GM19397 (cell line): ENCODE measurements at regions not wholly inside any gene's neighbourhood (a gene's known extent, or its start where the extent isn't known, plus 50 kb on each side); places are given as distances from the start of the nearest gene placed in this dataset.

ENCODE experiments used
- ATAC-seq: cut with Tn5 transposase; IDR thresholded peaks from one replicate; pipeline ENCODE4 v1.9.1; 2021; ENCODE audit warnings: mild to moderate bottlenecking, moderate library complexity; ENCODE audit not compliant: unreplicated experiment

GRCh38 chr14:51468523-51468922 lies 183.2 kb upstream of the FRMD6 start:
- no peak for ATAC-seq

DNA sequence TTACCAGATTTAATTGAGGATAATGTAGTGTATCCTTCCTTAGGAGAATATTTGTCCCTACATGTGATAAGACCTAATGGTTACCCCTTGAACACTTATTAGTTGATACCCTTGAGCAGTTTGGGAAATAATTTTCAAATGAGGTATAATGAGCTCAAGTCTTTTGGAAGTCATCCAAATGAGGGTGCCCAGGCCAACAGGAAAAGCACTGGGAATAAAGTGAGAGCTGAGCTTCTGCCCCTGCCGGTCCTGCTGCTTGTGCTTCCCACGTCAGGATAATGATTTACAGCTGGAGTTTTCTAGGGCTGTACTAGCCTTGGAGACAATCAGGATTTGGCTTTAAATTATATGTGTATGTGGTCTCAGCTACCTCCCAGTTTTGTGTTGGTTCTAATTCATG lies 178.8 kb upstream of the FRMD6 start:
- no peak for ATAC-seq

DNA sequence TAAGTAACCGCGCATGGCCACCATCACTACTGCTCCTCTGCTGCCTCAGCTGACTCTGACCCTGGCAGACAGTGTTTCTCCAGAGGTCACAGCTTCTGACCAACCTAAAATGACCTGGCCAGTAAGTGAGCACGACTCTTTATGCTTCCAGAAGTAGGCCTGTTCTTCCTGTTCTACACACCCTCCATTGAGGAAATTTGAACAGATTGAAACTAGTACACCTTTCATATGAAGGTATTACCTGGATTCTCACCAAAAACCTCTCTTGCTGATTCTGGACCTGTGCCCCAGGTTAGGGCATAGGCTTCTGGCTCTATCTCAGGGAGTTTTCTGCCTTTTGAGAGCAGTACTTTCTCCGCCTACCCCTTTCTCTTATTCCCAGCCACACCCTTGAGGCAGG lies 178.4 kb upstream of the FRMD6 start:
- ATAC-seq, result no peak

- no peak for ATAC-seq
These were observed 177.7 kb upstream of the FRMD6 start for GRCh38 chr14:51473808-51474565.

- ATAC-seq, result no peak
These were observed 176.9 kb upstream of the FRMD6 start for GRCh38 chr14:51474854-51475253.

DNA sequence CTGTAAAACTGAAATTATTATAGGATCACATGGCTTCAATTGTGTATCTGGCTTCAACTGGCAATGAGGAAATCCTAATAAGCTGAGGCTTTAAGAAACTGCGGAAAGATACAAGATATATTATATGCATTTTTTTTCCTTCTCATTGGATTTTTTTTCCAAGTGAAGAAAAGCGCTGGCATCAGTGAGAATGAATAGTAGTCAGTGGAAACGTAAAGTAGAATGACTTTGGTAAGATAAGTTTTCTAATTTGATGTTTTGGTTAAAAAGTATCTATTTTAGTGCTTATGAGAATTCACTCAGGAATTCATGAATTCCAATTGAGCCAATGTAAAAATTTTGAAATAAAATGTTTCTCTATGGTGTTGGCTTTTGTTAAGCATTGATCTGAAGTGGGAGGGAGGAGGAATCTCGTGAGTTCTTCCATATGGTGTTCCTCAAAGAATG lies 173.5 kb upstream of the FRMD6 start:
- no peak for ATAC-seq

DNA sequence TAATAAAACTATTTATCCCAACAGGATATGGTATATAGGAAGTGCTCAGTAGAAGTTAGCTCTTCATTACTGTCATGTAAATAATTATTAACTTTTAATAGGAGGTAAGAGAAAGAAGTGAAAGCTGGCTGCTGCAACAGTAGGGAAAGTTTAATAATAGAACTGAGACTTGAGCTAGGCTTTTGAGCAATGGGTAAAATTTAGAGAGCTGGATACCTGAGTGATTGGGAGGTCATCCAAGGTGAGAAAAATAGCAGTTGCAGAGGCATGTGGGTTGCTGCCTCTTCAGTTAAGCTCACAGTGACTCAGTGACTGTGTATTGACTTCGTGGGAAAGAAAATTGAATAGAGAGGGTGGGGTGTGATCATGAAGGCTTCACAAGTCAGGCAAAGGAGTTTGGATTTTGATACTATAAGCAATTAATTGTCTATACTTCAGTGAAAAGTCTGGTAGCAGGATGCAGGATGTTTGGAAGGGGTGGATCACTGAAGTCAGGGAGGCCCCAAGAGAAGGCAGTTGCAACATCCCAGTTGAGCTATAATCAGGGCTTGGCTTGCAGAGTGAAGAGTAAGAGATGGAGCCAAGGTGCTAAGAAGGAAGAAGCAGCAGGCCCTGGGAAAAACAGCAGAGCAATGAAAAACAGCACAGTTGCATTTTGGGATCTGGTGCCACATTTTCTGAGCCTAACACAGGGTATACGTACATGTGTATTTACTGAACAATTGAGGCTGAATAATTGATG lies 172.0 kb upstream of the FRMD6 start:
- no peak for ATAC-seq

DNA sequence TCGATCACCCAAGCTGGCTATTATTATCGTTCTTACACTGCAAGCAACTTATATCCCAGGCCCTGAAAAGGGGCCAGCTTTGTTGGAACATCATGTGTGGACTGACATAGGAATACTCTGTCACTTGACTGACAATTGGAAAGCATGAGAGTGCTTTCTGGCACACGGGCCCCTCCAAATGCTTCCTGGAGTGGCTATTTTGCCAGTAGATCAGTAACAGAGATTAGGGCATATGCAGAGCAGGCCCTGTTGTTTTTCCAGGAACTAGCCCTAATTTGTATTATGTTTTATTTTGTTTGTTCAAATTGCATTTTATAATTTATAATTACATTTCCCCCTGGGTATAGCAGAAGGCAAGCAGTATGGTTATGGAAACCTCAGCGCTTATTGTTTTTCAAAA lies 170.1 kb upstream of the FRMD6 start:
- no peak for ATAC-seq

- ATAC-seq, result no peak
These were observed 169.6 kb upstream of the FRMD6 start for GRCh38 chr14:51482102-51482501.

- no peak for ATAC-seq
These were observed 167.2 kb upstream of the FRMD6 start for GRCh38 chr14:51484485-51484884.

- no peak for ATAC-seq
These were observed 166.0 kb upstream of the FRMD6 start for GRCh38 chr14:51485733-51486132.

DNA sequence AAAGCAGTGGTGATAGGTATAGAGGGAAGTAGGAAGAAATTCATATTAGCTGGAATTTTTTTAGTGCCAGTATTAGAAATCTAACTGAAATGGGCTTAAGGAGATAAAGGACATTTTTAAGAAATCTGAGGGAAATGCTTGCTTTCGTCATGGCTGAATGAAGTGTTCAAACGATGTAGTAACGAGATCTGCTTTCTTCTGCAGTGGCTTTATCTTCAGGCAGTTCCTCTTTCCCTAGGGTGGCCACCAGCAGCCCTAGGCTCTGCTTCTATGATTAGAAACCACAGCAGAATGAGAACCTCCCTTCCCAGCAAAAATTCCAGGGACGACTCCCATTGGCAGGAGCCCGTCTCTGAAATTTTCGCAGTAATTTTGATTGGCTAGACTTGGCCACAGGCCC lies 163.9 kb upstream of the FRMD6 start:
- ATAC-seq, result no peak

GRCh38 chr14:51488569-51489220 lies 163.0 kb upstream of the FRMD6 start:
- ATAC-seq, result no peak

DNA sequence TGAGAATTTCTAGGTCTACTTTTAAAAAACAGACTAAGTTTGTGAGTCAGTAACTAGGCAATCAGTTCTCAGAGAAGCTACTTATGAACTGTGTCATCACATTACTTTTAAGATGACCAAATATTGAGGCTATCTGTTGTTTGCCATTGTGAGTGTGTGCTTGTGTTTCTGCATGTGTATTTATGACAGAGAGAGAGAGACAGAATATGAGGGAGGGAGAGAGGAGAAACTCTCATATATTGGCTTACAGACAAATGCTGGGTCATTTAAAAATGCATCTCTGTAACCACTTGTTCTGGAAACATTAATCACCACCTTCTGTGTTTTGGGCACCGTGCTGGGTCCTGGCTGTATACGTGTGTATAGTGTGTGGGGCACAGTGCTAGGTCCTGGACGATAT lies 161.5 kb upstream of the FRMD6 start:
- no peak for ATAC-seq

- no peak for ATAC-seq
These were observed 160.6 kb upstream of the FRMD6 start for GRCh38 chr14:51491036-51491545.

- ATAC-seq, result no peak
These were observed 159.9 kb upstream of the FRMD6 start for GRCh38 chr14:51491776-51492175.

GRCh38 chr14:51495319-51495718 lies 156.4 kb upstream of the FRMD6 start:
- no peak for ATAC-seq

DNA sequence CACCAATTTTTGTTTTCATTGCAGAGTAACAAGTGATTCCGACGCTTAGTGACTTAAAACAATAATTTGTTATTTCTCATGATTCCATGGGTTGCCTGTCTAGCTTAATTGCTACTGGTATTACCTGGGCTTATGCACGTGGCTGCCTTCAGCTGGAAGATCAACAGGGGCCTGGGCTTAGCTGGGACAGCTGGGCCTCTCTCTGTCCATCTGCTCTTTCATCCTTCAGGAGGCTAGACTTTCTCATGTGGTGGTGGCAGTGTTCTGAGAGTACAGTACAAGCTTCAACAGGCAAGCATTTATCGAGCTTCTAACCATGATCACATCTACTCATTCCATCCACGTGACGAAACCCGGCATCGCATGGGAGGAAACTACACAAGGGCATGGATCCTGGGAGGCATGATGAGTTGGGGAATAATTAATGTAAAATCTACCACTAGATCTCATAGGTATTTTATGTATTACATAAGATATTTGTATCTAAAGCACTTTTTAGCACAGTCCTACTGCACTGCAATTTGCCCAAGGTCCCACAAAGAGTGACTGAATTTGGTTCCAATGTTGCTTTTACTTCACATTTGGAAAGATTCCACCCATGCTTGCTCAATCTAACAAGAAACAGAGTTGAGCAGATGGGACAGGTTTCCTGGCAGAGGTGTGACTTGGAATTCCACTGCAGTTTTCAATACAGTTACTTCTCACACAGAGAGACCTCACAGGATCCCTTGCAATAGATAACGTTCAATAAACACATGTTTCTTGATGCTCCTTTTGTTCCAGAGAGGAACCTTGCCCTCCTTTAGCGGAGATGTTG lies 153.1 kb upstream of the FRMD6 start:
- no peak for ATAC-seq

GRCh38 chr14:51500776-51501175 lies 150.9 kb upstream of the FRMD6 start:
- ATAC-seq, result no peak

DNA sequence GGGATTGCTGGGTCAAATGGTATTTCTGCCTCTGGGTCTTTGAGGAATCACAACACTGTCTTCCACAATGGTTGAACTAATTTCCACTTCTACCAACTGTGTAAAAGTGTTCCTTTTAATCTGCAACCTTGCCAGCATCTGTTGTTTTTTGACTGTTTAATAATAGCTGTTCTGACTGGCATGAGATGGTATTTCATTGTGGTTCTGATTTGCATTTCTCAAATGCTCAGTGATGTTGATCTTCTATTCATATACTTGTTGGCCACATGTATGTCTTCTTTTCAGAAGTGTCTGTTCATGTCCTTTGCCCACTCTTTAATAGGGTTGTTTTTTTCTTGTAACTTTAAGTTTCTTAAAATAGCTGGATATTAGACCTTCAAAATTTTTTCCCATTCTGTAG lies 150.0 kb upstream of the FRMD6 start:
- no peak for ATAC-seq

DNA sequence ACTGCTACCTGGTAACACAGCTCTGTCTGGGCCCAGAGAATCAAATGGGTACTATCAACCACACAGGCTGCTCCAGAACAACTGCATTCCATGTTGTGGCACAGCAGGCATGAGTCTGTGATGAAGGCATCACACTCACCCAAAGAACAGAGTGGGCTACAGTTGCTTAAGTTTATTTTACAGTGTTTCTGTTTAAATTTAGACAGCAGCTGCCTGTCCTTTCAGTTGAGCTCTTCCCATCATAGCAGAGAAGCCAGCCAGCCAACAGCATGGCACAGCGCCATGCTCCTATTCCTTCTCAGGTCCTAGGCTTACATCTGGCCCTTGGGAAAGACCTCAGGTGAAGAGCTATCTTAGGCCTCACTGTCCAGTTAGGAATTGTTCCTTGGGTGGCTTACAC lies 147.0 kb upstream of the FRMD6 start:
- no peak for ATAC-seq
